ENCODE measurements at regions not wholly inside any gene's neighbourhood (a gene's known extent, or its start where the extent isn't known, plus 50 kb on each side); places are given as distances from the start of the nearest gene placed in this dataset.

- TF ChIP-seq CTCF (IDR thresholded peaks at IDR 0.05) (no peak), POLR2A (IDR thresholded peaks at IDR 0.05) (no peak)
These were observed 303.2 kb upstream of the UBE2E3 start for GRCh38 chr2:180677200-180677599.
